Lower lobe of right lung (tissue), 2 donors: ENCODE measurements at regions not wholly inside any gene's neighbourhood (a gene's known extent, or its start where the extent isn't known, plus 50 kb on each side); places are given as distances from the start of the nearest gene placed in this dataset. TPM values are rescaled to one million over a fixed set of nuclear protein-coding genes. Genes with fewer than 3 reads are reported as not detected.

Source experiments
- ATAC-seq, 2 donors: fragments of 200-7000 bp; cut with Tn5 transposase; one replicate each; pipeline ENCODE4 v1.9.1; 2020 to 2022; ENCODE audit warnings: mild to moderate bottlenecking in 2 of 2, moderate library complexity in 2 of 2
- DNase-seq: peaks from one replicate; pipeline ENCODE4 v3.0.0-alpha.2; 2020
- H3K27ac ChIP-seq: fragments of 200-600 bp; one replicate; pipeline ENCODE4 v1.8.0; 2022
- H3K27me3 ChIP-seq: fragments of 200-600 bp; one replicate; pipeline ENCODE4 v1.8.0; 2022; ENCODE audit warnings: low read depth
- H3K36me3 ChIP-seq: fragments of 200-600 bp; one replicate; pipeline ENCODE4 v1.8.0; 2022; ENCODE audit warnings: mild to moderate bottlenecking
- H3K4me1 ChIP-seq: fragments of 200-600 bp; one replicate; pipeline ENCODE4 v1.8.0; 2022
- H3K4me3 ChIP-seq: fragments of 200-600 bp; one replicate; pipeline ENCODE4 v1.8.0; 2022; ENCODE audit warnings: mild to moderate bottlenecking
- H3K9me3 ChIP-seq: fragments of 200-600 bp; one replicate; pipeline ENCODE4 v1.8.0; 2022
- intact Hi-C: fragments of 100-400 bp; cut with DNase I; formaldehyde crosslinking; loops from one replicate; pipeline ENCODE4 v1.11.0; 2022
- microRNA-seq: library from miRNA; unstranded; fragments of <30 nt; microRNA quantifications from one replicate; pipeline ENCODE4 v1.2.0, GENCODE V29; 2020; ENCODE audit warnings: borderline number of aligned reads
- TF ChIP-seq, protein P1 (sequence below): fragments of 200-600 bp; IDR thresholded peaks from one replicate; pipeline ENCODE4 v1.8.0; 2022; ENCODE audit warnings: antibody characterized with exemption, mild to moderate bottlenecking
- donor health status: DM: no; HTN: yes; CAD: no; lungs with severe emphysema.

DNA sequence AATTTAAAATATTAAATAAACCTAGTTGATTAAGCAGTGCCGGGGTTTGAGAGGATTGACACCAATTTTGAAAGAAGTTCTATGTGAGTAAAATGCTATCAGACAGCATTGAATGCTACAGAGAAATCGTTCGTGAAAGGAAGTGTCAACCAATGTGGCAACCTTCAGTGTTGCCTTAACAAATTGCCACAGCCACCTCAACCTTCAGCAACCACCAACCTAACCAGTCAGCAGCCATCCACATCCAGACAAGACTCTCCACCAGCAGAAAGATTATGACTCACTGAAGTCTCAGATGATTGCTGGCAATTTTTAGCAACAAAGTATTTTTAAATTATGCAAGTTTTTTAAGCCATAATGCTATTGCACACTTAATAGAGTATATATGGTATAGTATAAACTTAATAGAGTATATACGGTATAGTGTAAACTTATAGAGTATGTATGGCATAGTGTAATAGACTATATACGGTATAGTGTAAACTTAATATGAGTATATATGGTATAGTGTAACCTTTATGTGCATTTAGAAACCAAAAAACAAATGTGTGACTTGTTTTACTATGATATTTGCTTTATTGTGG, 65.3 kb upstream of the ID4 start:
- no peaks in the 10 kb centered on the region for H3K36me3 ChIP-seq
- TF ChIP-seq, protein P1, sequence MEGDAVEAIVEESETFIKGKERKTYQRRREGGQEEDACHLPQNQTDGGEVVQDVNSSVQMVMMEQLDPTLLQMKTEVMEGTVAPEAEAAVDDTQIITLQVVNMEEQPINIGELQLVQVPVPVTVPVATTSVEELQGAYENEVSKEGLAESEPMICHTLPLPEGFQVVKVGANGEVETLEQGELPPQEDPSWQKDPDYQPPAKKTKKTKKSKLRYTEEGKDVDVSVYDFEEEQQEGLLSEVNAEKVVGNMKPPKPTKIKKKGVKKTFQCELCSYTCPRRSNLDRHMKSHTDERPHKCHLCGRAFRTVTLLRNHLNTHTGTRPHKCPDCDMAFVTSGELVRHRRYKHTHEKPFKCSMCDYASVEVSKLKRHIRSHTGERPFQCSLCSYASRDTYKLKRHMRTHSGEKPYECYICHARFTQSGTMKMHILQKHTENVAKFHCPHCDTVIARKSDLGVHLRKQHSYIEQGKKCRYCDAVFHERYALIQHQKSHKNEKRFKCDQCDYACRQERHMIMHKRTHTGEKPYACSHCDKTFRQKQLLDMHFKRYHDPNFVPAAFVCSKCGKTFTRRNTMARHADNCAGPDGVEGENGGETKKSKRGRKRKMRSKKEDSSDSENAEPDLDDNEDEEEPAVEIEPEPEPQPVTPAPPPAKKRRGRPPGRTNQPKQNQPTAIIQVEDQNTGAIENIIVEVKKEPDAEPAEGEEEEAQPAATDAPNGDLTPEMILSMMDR, result no peak
- no peak overlapping the region for H3K27ac ChIP-seq
- intact Hi-C loops, result no loop called here
- no peak overlapping the region for H3K4me3 ChIP-seq
- H3K4me1 ChIP-seq, result no peaks in the 10 kb centered on the region
- H3K9me3 ChIP-seq, result no peaks in the 10 kb centered on the region
- ATAC-seq, result no peak
- no peak for DNase-seq
- H3K27me3 ChIP-seq, result no peaks in the 10 kb centered on the region

DNA sequence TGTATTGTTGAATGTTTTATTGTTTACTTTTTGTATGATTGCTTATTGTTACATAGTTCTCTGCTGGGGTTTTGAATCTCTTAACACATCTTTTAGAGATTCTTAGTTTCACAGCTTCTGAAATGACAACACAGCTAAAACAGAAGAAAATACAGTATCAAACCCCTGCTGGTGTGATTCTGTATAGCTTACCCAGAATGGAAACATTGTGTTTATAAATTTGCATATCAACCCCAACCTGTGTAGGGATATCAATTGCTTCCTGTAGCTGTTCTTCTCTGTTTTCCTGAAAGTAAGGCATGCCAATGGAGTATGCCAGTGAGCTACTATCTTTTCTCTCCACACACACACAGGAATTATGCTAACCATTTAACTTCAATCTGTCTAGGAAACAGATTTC, 64.3 kb upstream of the ID4 start:
- TF ChIP-seq, protein P1, result no peak
- DNase-seq (no peak), ATAC-seq (no peak)
- Histone ChIP-seq H3K36me3 (no peaks in the 10 kb centered on the region), H3K27me3 (no peaks in the 10 kb centered on the region), H3K9me3 (no peaks in the 10 kb centered on the region), H3K4me1 (no peaks in the 10 kb centered on the region), H3K27ac (no peak overlapping the region), H3K4me3 (no peak overlapping the region)
- intact Hi-C loops, result no loop called here

DNA sequence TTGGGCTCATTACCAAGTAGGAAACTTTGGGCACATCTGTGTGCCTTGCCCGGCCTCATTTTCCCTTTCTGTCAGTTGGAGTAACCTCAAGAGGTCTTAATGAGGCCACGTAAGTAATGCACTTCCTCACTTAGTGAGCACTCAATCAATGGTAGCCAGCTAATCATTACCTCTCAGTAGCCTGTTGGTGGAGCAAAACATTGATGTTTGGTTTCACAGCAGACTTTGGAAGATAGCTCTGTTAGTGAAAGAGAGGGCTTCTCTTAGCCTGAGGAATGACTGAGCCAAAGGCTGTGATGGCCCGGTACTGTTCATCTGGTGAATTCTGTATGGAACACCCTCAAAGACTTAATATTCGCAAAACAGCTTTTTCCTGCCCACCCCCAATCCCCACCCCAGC, 55.9 kb upstream of the ID4 start:
- Histone ChIP-seq H3K4me3 (no peak overlapping the region), H3K4me1 (no peaks in the 10 kb centered on the region), H3K27ac (no peak overlapping the region), H3K9me3 (no peaks in the 10 kb centered on the region), H3K27me3 (no peaks in the 10 kb centered on the region), H3K36me3 (no peaks in the 10 kb centered on the region)
- intact Hi-C loops, result no loop called here
- TF ChIP-seq, protein P1, result no peak
- ATAC-seq (no peak), DNase-seq (no peak)

DNA sequence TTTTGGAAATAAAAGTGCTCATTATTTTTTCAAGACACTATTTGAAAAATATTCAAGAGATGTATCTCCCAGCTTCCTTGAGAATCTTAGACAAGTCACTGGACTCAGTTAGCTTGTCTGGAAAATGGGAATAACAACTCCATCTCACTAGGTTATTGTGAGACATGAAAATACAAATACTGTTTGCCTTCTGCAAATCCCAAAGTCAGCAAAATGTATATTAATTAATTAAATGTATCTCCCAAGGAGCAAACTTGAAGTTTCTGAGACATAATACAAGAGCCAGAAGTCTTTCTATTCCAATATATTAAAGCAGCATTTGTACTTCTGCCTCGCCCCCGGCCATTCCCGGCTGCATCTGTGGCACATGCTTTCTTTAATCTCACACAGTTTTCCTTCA, 54.6 kb upstream of the ID4 start:
- intact Hi-C loops, result no loop called here
- Histone ChIP-seq H3K9me3 (no peaks in the 10 kb centered on the region), H3K36me3 (no peaks in the 10 kb centered on the region), H3K27ac (no peak overlapping the region), H3K27me3 (no peaks in the 10 kb centered on the region), H3K4me1 (no peaks in the 10 kb centered on the region), H3K4me3 (no peak overlapping the region)
- TF ChIP-seq, protein P1, result no peak
- ATAC-seq, result no peak
- no peak for DNase-seq

Small RNAs in the stretch of these regions (microRNA-seq; reads per million reads assigned to microRNA genes)
- not detected for gene MIR548A1
